HEK293T (cell line): ENCODE measurements at regions not wholly inside any gene's neighbourhood (a gene's known extent, or its start where the extent isn't known, plus 50 kb on each side); places are given as distances from the start of the nearest gene placed in this dataset.
"Not testable (repeated sequence)": the region's sequence is repeated elsewhere in the genome, so short reads cannot be mapped to it uniquely, and the experiment has no call there.

Experiments
- CTCF ChIA-PET: fragments of 350-600 bp; formaldehyde crosslinking; extraction: SDS; loops from one replicate; lab custom pipeline; 2021; ENCODE audit warnings: antibody characterized with exemption, inconsistent platforms; lab: Yijun Ruan, JAX
- POLR2A ChIA-PET: fragments of 350-600 bp; formaldehyde crosslinking; extraction: SDS; loops from one replicate; lab custom pipeline; 2020; ENCODE audit warnings: antibody characterized with exemption, inconsistent platforms; lab: Yijun Ruan, JAX
- DNase-seq: peaks from one replicate; pipeline ENCODE4 v3.0.0; 2012; ENCODE audit warnings: mixed read lengths; ENCODE audit errors: extremely low spot score
- ARNT ChIP-seq: fragments of 450-650 bp; IDR thresholded peaks from 2 replicates; pipeline ENCODE4 v1.6.1; 2017; ENCODE audit warnings: mild to moderate bottlenecking
- BHLHE40 ChIP-seq: fragments of 450-650 bp; IDR thresholded peaks from 2 replicates; pipeline ENCODE4 v1.6.1; 2016; ENCODE audit warnings: mild to moderate bottlenecking, moderate library complexity, borderline replicate concordance
- CTBP1 ChIP-seq: fragments of 450-650 bp; IDR thresholded peaks from 2 replicates; pipeline ENCODE4 v1.6.1; 2016; ENCODE audit warnings: borderline replicate concordance
- ELF4 ChIP-seq: fragments of 450-650 bp; IDR thresholded peaks from 2 replicates; pipeline ENCODE4 v1.6.1; 2017; ENCODE audit warnings: antibody characterized with exemption
- FOXA1 ChIP-seq: fragments of 450-650 bp; IDR thresholded peaks from 2 replicates; pipeline ENCODE4 v1.6.1; 2016; ENCODE audit warnings: mild to moderate bottlenecking
- FOXK2 ChIP-seq: fragments of 450-650 bp; IDR thresholded peaks from 2 replicates; pipeline ENCODE4 v1.6.1; 2016; ENCODE audit warnings: mild to moderate bottlenecking
- FOXM1 ChIP-seq: fragments of 450-650 bp; IDR thresholded peaks from 2 replicates; pipeline ENCODE4 v1.6.1; 2017; ENCODE audit warnings: mild to moderate bottlenecking, borderline replicate concordance
- HDGF ChIP-seq: fragments of 450-650 bp; IDR thresholded peaks from 2 replicates; pipeline ENCODE4 v1.6.1; 2017; ENCODE audit warnings: antibody characterized with exemption, borderline replicate concordance
- L3MBTL2 ChIP-seq: fragments of 450-650 bp; conservative IDR thresholded peaks from 2 replicates; pipeline ENCODE4 v1.6.1; 2016; ENCODE audit warnings: mild to moderate bottlenecking
- LEF1 ChIP-seq: fragments of 450-650 bp; IDR thresholded peaks from 2 replicates; pipeline ENCODE4 v1.6.1; 2017; ENCODE audit warnings: mild to moderate bottlenecking, borderline replicate concordance
- NFRKB ChIP-seq: fragments of 450-650 bp; IDR thresholded peaks from 2 replicates; pipeline ENCODE4 v1.6.1; 2016; ENCODE audit warnings: mild to moderate bottlenecking, moderate library complexity
- PKNOX1 ChIP-seq: fragments of 450-650 bp; IDR thresholded peaks from 2 replicates; pipeline ENCODE4 v1.6.1; 2016
- SP1 ChIP-seq: fragments of 450-650 bp; IDR thresholded peaks from 2 replicates; pipeline ENCODE4 v1.6.1; 2017
- SUZ12 ChIP-seq: fragments of 450-650 bp; IDR thresholded peaks from 2 replicates; pipeline ENCODE4 v1.6.1; 2016; ENCODE audit warnings: mild to moderate bottlenecking
- TARDBP ChIP-seq: fragments of 450-650 bp; IDR thresholded peaks from 2 replicates; pipeline ENCODE4 v1.6.1; 2016
- ZNF384 ChIP-seq: fragments of 450-650 bp; IDR thresholded peaks from 2 replicates; pipeline ENCODE4 v1.6.1; 2016

DNA sequence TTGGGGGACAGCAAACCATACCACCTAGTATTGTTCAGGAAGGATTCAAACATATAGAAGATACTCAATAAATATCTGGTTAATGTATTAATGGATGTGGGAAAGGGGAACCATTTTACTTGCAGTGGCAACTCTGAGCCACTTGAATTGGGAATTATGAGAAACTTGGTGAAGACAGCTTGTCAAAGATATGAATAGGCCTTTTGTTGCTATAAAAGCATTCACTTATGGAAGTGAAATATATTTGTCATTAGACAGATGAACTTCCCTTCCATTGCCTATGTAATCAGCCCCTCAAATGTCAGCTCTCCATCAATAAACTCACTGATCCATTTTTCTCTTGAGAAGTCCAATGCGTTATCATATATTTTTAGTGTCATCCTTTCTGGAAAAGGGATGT, 56.1 kb downstream of the GPR85 start:
- TF ChIP-seq BHLHE40 = no peak
- CTCF ChIA-PET = interaction anchor here (0.9 kb wide), 1 partner anchor 25 kb away, joined by 3 read pairs; no protein-coding TSS in a partner anchor
- POLR2A ChIA-PET = no interaction called here
- no peak for DNase-seq

DNA sequence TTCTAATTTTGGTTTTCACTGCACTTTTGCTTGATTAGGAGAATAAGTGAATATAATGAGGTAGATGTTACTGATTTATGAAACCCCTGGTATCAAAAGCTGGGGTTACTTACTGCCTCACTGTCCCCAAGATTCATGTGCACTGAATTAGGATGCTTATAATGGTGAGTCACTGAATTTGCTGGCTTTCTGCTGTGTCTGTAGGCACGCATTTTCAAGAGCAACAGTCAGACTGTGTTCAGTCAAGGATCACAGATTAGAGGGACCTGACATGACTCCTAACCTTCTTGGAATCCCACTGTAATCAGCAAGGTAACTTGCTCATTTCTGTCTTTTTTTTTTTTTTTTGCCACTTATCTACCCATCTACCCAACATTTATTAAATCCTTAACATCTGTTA, 59.7 kb downstream of the GPR85 start:
- no peak for DNase-seq
- POLR2A ChIA-PET = no interaction called here
- no peak for TF ChIP-seq FOXA1
- TF ChIP-seq BHLHE40 = no peak
- TF ChIP-seq TARDBP = no peak
- TF ChIP-seq CTBP1 = no peak
- TF ChIP-seq PKNOX1 = no peak
- no peak for TF ChIP-seq ZNF384
- TF ChIP-seq SUZ12 = no peak
- no peak for TF ChIP-seq HDGF
- TF ChIP-seq NFRKB = no peak
- TF ChIP-seq FOXM1 = no peak
- TF ChIP-seq L3MBTL2 = no peak
- no peak for TF ChIP-seq ELF4
- CTCF ChIA-PET = no interaction called here

DNA sequence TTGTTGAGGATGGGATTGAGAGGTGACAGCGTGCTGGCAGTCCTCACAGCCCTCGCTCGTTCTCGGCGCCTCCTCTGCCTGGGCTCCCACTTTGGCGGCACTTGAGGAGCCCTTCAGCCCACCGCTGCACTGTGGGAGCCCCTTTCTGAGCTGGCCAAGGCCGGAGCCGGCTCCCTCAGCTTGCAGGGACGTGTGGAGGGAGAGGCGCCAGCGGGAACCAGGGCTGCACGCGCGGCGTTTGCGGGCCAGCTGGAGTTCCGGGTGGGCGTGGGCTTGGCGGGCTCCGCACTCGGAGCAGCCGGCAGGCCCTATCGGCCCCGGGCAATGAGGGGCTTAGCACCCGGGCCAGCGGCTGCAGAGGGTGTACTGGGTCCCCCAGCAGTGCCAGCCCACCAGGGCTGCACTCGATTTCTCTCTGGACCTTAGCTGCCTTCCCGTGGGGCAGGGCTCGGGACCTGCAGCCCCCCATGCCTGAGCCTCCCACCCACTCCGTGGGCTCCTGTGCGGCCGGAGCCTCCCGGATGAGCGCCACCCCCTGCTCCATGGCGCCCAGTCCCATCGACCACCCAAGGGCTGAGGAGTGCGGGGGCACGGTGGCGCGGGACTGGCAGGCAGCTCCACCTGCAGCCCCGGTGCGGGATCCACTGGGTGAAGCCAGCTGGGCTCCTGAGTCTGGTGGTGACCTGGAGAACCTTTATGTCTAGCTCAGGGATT, 69.3 kb downstream of the GPR85 start:
- POLR2A ChIA-PET, CTCF ChIA-PET, DNase-seq: not testable (repeated sequence)

GRCh38 chr7:113015034-113015645, 71.5 kb downstream of the GPR85 start:
- ChIA-PET CTCF (interaction anchor here (0.7 kb wide), 1 partner anchor 60 kb away, joined by 3 read pairs; no protein-coding TSS in a partner anchor), POLR2A (interaction anchor here (1.3 kb wide), 1 partner anchor 75 kb away, joined by 3 read pairs; a partner anchor contains a TSS)
- TF ChIP-seq SP1 = no peak
- TF ChIP-seq TARDBP = no peak
- TF ChIP-seq BHLHE40 = no peak
- TF ChIP-seq PKNOX1 = no peak
- TF ChIP-seq FOXA1 = no peak
- TF ChIP-seq FOXM1 = no peak
- no peak for TF ChIP-seq ELF4
- TF ChIP-seq HDGF = no peak
- no peak for TF ChIP-seq NFRKB
- DNase-seq = no peak

GRCh38 chr7:113013761-113014449, 72.7 kb downstream of the GPR85 start:
- POLR2A ChIA-PET = no interaction called here
- no peak for DNase-seq
- TF ChIP-seq TARDBP = no peak
- no peak for TF ChIP-seq SP1
- no peak for TF ChIP-seq CTBP1
- TF ChIP-seq SUZ12 = no peak
- TF ChIP-seq NFRKB = no peak
- no peak for TF ChIP-seq FOXK2
- no peak for TF ChIP-seq ARNT
- no peak for TF ChIP-seq FOXM1
- TF ChIP-seq L3MBTL2 = no peak
- no peak for TF ChIP-seq BHLHE40
- TF ChIP-seq ELF4 = no peak
- TF ChIP-seq ZNF384 = no peak
- TF ChIP-seq LEF1 = no peak
- no peak for TF ChIP-seq FOXA1
- TF ChIP-seq HDGF = no peak

GRCh38 chr7:113012862-113013261, 73.8 kb downstream of the GPR85 start:
- DNase-seq, CTCF ChIA-PET, POLR2A ChIA-PET: not testable (repeated sequence)

More at GRCh38 chr7:113013761-113014449, 72.7 kb downstream of the GPR85 start:
- CTCF ChIA-PET = no interaction called here

GRCh38 chr7:113010377-113010776, 76.2 kb downstream of the GPR85 start:
- no peak for DNase-seq
- ChIA-PET CTCF (no interaction called here), POLR2A (no interaction called here)
- no peak for TF ChIP-seq FOXA1
- TF ChIP-seq PKNOX1 = no peak
- TF ChIP-seq FOXM1 = no peak
- no peak for TF ChIP-seq BHLHE40
- TF ChIP-seq ELF4 = no peak
- no peak for TF ChIP-seq LEF1
